GM18951 (cell line): ENCODE measurements at regions not wholly inside any gene's neighbourhood (a gene's known extent, or its start where the extent isn't known, plus 50 kb on each side); places are given as distances from the start of the nearest gene placed in this dataset.

Source experiments
- POLR2A ChIP-seq: IDR thresholded peaks from 4 replicates; pipeline ENCODE4 v1.6.1; 2011; ENCODE audit warnings: mild to moderate bottlenecking; ENCODE audit not compliant: insufficient read length, insufficient read depth; ENCODE audit errors: extremely low read depth
- in situ Hi-C: fragments of 300-500 bp; cut with MboI; formaldehyde crosslinking; loops from one replicate; pipeline ENCODE4 v1.12.0; 2022; ENCODE audit warnings: low sequenced_read_pairs, mixed read lengths, inconsistent platforms; ENCODE audit not compliant: unreplicated experiment

GRCh38 chr2:8513601-8514273, 168.1 kb upstream of the ID2 start:
- no peak for TF ChIP-seq POLR2A
- in situ Hi-C loops = no loop called here

GRCh38 chr2:8514274-8514662, 167.6 kb upstream of the ID2 start:
- in situ Hi-C loops = no loop called here
- no peak for TF ChIP-seq POLR2A

- TF ChIP-seq POLR2A = peak; percentile 38
- in situ Hi-C loops = no loop called here
Observed at GRCh38 chr2:8514796-8515758, 166.8 kb upstream of the ID2 start.

- in situ Hi-C loops = no loop called here
- no peak for TF ChIP-seq POLR2A
Observed at GRCh38 chr2:8515864-8516533, 165.9 kb upstream of the ID2 start.

- no peak for TF ChIP-seq POLR2A
- in situ Hi-C loops = no loop called here
Observed at GRCh38 chr2:8517850-8518498, 163.9 kb upstream of the ID2 start.

GRCh38 chr2:8518979-8519668, 162.7 kb upstream of the ID2 start:
- in situ Hi-C loops = no loop called here
- TF ChIP-seq POLR2A = no peak

GRCh38 chr2:8520791-8521344, 161.0 kb upstream of the ID2 start:
- in situ Hi-C loops = loop anchor here (10.0 kb wide), 1 partner anchor 164 kb away; the partner anchor contains the start of gene ID2
- TF ChIP-seq POLR2A = no peak

GRCh38 chr2:8522687-8523086, 159.2 kb upstream of the ID2 start:
- no peak for TF ChIP-seq POLR2A
- in situ Hi-C loops = loop anchor here (10.0 kb wide), 1 partner anchor 162 kb away; the partner anchor contains the start of gene ID2

GRCh38 chr2:8524388-8524787, 157.5 kb upstream of the ID2 start:
- TF ChIP-seq POLR2A = no peak
- in situ Hi-C loops = loop anchor here (10.0 kb wide), 1 partner anchor 160 kb away; the partner anchor contains the start of gene ID2

- in situ Hi-C loops = loop anchor here (10.0 kb wide), 1 partner anchor 160 kb away; the partner anchor contains the start of gene ID2
- no peak for TF ChIP-seq POLR2A
Observed at GRCh38 chr2:8524823-8525222, 157.0 kb upstream of the ID2 start.

GRCh38 chr2:8525236-8525581, 156.6 kb upstream of the ID2 start:
- no peak for TF ChIP-seq POLR2A
- in situ Hi-C loops = loop anchor here (10.0 kb wide), 1 partner anchor 160 kb away; the partner anchor contains the start of gene ID2

GRCh38 chr2:8525582-8526402, 156.1 kb upstream of the ID2 start:
- peak; percentile 13 for TF ChIP-seq POLR2A
- in situ Hi-C loops = loop anchor here (10.0 kb wide), 1 partner anchor 159 kb away; the partner anchor contains the start of gene ID2
